ENCODE measurements at regions not wholly inside any gene's neighbourhood (a gene's known extent, or its start where the extent isn't known, plus 50 kb on each side); places are given as distances from the start of the nearest gene placed in this dataset.
"Not testable (repeated sequence)": the region's sequence is repeated elsewhere in the genome, so short reads cannot be mapped to it uniquely, and the experiment has no call there.

DNA sequence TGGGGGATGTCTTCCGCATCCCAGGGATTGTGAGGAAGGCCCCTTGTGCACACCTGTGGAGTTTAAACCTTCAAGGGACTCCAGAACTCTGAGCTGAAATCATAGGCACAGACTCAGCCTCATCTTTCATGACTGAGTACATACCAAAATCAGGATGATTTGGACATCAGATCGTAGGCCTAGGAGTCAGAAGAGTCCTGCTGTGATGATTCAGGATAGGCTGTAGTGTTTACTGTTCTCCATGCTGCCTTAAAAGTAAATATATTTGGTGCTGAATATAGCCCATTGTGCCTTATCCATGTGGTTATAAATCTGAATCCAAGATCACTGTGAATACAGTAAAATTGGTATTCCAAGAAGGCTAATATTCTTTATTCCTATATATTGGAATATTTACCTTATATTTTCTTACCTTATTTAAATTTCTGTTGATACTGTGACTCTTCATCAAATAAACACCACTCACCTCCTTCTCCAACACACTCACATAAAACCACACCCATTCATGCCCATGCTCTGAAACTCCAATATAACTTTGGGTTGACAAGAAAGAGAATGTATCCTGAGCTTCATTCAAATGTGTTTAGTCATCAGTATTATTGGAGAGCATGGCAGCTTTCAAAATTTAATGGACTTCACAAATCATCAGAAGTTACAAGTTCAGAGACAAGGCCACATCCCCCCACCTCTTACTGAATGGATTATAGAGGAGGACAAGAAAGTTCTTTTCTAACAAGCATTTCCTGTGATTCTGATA is 561.4 kb upstream of the LINC00305 start:
- no peak for DNase-seq

DNA sequence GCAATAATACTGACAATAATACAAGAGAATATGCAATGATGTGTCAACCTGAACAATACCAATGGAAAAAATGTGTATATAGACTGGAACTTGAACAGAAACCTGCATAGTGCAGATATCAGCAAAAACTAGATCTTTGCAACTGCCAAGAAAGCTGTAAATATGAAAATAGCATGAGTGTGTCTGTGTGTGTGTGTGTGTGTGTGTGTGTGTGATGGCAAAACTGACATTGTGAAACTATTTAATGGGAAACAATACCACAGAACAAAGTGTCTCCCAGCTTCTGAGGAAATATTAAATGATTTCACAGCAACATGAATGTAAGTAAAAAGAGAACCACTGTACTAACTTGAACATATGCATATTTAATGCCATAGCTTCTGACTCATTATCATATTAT is 558.2 kb upstream of the LINC00305 start:
- DNase-seq = peak; percentile 27 to 71 (median 61)

DNA sequence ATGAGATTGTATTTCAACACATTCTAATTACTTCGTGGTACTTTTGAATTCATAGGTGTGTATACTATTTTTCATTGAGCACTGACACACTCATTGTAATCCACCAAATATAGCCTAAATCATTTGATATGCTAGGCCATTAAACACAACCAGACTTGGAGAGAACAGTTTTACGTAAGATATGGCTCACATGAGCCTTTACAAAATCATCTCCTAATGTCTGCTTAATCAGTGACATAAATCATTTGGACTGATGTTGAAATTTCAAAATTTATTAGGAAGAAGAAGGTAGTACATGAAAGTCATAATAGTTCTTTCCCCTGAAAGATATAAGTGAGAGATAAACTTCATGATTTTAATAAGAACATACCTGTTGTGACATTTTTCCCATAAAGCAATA is 550.2 kb upstream of the LINC00305 start:
- DNase-seq = no peak

DNA sequence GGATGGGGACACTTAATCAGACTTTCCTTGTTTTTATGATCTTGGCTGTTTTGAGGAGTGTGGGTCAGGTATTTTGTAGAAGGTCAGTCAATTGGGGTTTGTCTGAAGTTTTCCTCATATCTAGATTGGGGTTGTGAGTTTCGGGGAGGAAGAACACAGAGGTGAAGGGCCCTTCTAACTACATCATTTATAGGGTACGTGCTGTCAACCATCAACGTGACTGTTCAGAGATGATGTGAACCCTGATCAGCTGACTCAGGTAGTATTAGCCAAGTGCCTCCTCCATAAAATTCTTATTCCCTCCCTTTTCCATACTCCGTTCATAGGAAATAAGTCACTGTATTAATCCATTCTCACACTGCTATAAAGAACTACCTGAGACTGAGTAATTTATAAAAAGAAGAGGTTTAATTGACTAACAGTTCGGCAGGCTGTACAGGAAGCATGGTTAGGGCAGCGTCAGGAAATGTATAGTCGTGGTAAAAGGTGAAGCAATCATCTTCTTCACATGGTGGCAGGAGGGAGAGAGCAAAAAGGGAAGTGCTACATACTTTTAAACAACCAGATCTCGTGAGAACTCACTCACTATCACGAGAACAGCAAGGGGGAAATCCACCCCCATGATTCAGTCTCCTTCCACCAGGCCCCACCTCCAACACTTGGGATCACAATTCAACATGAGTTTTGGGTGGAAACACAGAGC is 547.1 kb upstream of the LINC00305 start:
- peak in 2 of 4 experiments; percentile 33 to 40 for DNase-seq

DNA sequence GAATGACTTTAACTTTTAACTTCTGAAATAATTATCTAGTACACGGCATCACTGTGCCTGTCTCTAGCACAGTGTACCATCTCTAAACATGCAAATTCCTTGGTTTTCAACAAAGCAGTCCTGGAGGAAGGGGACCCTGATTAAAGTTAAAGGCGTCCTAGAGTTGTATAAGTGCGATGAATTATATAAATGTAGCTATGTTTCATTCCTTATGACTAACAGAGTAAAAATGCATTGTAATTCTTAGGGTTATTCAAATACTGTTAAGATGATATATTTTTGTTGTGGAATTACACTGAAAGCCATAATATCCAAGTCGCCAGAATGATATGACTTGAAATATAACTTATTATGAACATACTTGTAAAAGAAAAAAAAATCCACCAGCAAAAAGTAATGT is 544.9 kb upstream of the LINC00305 start:
- no peak for DNase-seq

DNA sequence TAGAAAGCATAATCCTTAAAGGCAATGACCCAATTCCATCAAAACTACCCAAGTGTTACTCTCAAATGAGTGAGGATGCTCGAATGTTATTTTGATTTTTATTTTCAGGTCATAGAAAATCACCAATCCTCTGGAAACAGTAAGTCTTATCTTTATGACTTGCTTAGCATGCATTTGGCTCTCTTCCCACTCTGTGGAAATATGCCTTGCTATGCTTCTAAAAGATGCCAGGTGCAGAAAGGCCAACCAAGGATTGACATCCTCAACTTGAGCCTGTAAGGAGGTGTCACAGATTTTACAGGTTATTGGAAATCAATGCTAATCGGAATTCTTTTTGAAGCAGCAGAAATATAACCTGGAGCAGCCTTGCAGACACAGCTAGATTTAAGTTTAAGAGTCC is 543.9 kb upstream of the LINC00305 start:
- no peak for DNase-seq

DNA sequence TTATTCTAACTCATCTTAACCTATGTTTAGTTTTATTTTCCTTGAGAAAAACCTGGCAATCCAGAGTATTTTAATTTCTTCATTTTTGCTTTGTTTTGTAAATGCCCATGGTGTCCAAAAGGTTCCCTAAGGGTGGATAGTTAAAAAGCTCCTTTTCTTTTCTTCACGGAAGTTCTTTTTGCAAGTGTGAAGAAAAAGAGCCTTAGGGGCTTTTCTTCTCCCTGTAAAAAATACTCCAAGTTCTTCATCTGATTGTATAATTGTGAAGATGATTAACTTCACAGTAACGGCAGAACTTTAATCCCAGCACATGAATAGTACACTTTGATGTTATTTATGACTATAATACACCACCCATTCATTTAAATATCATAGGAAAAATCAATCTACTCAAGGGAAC is 530.2 kb upstream of the LINC00305 start:
- no peak for DNase-seq

DNA sequence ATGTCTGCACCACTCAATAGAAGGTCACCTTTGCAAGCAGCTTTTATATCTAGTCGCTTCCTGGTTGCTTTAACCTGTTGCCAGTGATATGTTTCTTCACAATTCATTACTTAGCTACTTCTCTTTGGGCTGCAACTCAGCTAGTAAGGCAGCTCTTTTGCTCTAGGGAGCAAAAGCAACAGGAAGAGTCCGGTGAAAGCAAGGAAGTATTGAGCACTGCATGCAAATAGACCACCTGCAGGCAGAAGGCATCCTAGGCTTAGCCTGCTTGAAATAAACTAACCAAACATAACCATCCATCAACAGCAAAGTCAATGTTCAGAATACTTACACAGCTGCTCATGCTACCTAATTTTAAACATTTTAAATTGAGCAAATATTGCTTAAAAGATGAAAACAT is 529.2 kb upstream of the LINC00305 start:
- DNase-seq = no peak

DNA sequence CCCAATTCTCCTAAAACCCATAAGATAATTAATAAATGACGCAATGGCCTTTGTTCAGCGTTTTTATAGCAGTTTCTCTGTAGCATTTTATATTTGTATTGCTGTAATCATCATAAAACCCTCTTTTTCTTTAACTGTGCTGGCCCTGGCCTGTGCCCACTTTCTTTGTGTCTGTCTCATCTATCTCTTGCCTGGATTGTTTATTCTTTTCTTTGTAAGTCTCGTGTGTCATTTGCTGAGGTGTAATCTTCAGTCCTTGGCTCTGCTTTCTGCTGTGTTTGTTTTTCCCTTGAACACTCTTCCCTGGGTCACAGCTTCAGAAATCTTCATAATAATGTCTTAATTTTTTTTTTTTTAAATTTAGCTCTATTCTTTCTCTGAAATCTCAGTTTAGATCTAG is 525.8 kb upstream of the LINC00305 start:
- no peak for DNase-seq

DNA sequence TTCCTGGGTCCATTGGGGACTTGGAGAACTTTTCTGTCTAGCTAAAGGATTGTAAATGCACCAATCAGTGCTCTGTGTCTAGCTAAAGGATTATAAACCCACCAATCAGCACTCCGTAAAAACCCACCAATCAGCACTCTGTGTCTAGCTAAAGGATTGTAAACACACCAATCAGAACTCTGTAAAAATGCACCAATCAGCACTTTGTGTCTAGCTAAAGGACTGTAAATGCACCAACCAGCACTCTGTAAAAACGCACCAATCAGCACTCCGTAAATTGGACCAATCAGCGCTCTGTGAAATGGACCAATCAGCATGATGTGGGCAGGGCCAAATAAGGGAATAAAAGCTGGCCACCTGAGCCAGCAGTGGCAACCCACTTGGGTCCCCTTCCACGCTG is 522.4 kb upstream of the LINC00305 start:
- DNase-seq = not testable (repeated sequence)

DNA sequence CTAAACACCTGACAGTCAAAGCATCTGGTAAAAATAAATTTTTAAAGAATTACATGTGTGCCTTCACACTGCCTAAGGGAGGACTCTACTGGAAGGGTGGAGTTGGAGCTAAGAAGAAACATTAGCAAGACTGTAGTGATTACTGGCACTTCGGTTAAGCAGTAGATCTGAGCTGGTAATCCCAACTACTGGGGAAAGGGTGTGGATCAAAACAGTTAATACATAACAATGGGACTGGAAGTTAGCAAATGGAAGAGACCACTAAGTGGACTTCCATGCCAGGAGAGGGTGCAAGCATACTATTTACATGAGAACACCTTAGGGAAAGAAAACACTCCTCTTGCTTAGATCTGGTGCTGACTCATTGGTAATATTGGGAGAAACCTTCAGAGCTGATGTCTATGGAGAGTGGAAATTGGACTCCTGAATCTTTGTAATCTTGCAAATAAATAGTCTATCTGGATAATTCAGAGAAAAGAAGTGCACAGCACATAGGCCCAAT is 519.6 kb upstream of the LINC00305 start:
- DNase-seq = peak in 1 of 4 experiments; percentile 2

DNA sequence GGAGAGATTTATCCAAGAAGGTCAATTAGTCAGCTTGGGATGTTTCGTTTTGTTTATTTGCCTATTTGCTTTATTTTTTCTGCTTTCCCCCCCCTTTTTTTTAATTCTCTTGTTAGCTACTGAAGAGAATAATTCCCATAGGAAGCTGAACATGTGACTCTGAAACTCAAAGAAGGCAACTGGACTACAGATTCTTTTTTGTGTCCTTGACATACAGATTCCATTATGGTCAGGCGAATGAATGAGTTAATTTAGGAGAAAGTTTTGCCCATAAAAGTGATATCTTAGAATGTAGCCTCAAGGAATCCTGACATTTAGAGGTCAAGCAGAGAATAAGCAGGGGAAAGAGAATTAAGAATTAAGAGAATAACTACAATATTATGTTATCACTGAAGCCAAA is 514.2 kb upstream of the LINC00305 start:
- DNase-seq = no peak

DNA sequence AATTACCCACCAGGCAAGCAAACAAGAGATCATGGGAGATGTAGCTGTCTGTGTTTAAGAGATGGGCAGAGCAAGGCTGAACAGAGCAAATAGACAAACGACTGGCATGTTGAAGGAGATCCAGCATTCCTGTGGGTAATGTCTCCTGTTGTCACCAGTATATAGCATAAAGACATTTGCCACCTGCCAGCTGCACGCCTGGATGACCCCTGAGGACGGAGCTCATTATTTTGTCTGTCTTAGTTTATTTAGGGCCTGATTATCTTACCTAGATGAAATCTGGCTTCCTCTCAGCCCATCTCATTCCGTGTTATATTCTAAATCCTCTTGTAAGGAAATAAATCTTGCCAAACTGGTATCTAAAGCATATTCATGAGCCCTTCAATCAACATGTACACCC is 510.3 kb upstream of the LINC00305 start:
- no peak for DNase-seq

DNA sequence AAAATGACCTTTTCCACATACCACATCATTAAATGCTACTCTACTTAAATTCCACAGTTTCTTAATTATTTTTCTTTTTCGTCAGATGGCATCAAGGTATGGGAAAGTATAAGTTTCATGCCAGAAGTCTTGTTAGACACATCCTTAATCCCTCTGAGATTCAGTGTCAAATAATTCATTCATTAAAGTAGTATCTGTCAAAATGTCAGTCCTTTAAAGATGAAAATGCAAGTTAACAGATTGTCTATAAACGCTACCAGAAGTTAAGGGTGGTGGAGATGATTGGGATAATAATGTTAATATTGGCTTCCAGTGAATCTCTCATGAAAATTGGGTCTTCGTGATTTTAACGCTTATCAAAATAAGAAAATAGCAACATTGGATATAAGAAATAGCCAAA is 504.2 kb upstream of the LINC00305 start:
- DNase-seq = no peak

DNA sequence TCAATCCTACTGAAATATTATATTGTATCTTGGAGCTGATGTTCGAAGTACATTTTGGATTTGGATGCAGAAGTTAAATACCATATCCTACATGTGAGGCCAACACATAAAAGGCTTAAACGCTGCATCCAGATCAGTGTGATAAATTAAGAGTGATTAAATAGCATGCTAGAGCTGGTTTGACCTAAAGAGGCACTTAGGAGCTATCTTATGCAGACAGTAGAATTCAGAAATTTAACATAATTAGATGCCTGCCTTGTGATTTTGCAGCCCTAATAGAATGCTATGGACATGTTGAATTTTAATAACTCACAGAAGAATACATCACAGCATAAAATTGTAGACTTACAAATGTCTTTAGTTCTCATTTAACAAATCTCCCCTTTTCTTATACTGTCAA is 501.2 kb upstream of the LINC00305 start:
- no peak for DNase-seq

DNA sequence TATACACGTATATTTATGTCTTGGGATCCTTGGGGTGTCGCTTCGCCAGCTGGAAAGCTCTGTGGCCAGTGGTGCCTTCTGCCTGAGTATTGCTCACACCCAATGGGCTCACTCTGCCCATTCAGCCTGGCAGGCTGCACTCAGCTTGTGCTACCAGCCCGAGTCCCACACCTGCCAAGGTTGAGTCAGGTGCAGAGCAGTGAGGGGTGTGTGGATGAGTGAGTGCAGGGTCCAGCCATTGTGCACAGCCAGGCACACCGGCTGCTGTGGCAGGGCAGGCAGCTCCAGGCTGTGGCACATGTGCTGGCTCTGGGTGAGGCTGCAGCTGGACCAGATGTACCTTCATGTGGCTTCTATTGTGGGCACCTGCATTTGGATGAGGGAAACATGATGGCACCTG is 496.9 kb upstream of the LINC00305 start:
- DNase-seq = no peak

DNA sequence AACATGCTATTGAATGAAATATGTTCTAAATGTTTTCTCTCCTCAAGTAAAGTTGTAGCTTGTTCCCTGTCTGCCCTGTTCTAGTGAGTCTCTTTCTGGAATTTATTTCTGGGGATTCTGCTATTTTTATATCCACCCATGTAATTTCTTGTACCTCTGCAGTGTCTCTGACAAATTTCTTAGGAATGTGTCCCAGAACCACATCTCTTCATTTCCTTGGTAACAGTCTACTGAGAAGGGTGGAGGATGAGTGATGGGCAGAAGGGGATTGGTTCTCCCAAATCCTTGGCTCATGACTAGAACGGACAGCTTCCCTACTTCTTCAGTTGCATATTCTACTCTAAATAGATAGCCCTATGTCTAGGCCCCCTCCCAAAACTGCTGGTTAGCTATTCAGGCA is 490.6 kb upstream of the LINC00305 start:
- DNase-seq = no peak

DNA sequence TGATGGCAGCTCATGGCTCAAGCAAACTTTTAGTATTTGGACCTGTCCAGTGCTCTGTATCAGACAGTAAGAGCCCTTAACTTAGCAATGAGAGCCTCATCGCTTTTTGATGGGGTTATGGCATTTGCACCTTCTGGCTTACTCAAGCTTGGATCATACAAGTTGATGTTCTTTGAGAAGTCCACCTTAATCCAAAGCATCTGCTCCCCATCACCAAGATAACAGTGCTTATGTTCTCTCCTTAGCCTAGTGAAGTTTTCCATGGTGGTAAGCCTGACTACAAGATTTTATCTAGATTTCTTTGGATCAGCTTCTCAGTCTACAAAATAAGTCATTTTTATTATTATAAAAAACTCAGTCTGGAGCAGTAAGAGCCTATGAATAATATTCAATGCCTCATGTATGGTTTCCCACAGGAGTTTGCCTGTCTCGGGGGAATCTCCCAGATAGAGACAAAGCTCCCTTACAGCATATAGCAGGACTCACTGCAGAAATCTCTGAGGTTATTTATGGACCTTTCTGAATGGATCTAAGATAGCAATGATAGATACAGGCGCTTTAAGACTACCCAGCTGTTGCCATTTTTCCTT is 472.2 kb upstream of the LINC00305 start:
- no peak for DNase-seq

DNA sequence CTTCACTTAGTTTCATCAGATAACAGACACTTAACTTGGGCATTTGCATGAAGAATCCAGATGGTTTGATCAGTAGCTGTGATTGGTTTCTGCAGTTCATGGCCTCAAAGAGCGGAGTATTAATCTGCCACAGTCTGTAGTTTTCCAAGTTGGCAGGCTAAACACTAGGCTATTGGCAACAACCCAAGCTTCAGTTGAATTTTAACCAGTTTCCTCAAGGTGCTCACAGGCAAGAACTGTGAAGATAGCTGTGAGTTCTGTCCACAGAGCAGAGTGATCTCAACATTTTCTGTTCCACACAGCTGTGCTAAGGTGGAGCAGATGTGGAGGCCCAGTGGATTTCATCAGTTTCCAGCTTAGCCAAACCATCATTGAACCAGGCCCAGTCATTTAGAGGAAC is 469.5 kb upstream of the LINC00305 start:
- no peak for DNase-seq

DNA sequence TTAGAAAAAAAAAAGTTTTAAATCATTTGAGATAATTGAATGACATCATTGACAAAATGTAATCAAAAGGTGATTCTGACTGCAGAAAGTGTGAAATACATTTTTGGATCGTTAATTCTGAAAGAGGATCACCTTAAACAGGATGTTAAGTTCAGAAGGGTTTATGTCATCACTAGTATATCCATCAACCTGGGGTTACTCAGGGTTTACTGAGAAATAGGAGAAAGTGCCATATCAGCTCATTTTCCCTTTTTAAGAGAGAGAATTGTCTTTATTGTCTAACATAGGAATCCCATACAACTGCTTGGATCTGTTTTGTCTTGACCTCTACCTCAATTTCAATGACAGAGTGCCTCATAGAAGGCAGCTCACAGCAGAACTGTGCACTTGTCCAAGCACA is 466.1 kb upstream of the LINC00305 start:
- DNase-seq = no peak

DNA sequence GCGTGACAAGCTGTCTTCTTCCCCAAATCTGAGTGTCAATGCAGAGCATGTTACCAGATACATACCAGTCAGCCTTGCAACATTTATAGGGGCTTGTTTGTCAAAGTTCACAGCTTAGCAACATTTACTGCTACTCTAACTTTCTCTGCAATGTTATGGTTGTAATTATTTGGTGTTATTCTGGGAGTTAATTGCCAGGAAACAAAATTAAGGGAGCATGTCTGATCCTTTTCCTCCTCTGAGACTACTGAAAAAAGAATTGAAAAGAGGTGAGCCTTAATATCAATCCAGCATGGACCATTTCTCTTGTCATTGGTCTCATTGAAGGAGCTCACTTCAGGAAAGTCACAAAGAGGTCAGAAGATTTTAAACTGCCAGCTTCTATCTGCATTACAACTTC is 465.6 kb upstream of the LINC00305 start:
- no peak for DNase-seq

DNA sequence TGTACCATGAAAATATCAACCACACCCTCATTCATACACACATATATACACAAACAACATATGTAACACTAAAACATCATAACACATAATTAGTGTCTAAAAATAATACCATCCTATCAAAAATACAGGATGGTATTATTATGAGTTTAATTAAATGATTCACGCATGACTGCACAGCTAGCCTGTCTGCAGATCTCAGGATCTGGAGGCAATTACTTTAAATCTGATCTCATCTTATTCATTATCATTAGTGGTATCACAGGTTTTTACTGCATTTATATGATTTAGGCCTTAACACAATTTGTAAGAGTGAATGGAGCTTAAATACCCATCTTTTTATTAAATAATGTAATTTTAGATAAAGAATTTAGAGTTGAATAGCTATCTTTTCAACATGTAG is 443.4 kb upstream of the LINC00305 start:
- DNase-seq = no peak

DNA sequence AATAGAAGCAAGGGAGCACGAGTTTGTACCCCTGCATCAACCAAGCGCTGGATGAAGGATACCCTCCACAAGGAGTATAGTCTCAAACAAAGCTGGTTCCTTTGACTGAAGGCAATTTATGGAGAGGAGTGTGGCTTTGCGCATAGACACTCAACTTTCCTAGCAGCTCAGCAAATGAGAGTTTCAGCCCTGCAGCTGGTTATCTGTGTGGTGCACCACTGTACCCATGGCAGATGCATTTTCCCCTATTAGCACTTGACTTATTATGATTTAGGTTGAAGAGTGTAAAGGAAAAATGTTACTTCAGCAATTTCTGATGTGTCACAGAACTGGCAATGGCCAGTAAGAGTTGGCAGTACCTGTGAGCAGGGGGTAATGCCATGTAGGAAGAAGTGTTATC is 440.1 kb upstream of the LINC00305 start:
- DNase-seq = no peak

DNA sequence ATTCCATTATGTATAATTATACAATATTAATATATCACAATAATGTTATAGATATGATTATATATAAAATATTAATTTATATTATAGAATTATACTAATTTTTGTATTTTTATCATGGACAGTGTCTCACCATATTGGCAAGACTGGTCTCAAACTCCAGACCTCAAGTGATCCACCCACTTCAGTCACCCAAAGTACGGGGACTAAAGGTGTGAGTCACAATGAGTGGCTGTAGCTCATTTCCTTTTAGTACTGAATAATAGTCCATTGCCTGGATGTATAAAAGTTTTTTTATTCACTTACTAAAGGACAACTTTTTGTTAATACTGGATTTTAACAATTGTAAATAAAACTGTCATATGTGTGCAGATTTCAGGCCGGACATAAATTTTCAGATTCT is 417.6 kb upstream of the LINC00305 start:
- DNase-seq = no peak

All from suppressor macrophage (primary cell).